ENCODE measurements at regions not wholly inside any gene's neighbourhood (a gene's known extent, or its start where the extent isn't known, plus 50 kb on each side); places are given as distances from the start of the nearest gene placed in this dataset.
A peak's percentile ranks its signal among the peaks of the same experiment; 100 is the strongest.

DNA sequence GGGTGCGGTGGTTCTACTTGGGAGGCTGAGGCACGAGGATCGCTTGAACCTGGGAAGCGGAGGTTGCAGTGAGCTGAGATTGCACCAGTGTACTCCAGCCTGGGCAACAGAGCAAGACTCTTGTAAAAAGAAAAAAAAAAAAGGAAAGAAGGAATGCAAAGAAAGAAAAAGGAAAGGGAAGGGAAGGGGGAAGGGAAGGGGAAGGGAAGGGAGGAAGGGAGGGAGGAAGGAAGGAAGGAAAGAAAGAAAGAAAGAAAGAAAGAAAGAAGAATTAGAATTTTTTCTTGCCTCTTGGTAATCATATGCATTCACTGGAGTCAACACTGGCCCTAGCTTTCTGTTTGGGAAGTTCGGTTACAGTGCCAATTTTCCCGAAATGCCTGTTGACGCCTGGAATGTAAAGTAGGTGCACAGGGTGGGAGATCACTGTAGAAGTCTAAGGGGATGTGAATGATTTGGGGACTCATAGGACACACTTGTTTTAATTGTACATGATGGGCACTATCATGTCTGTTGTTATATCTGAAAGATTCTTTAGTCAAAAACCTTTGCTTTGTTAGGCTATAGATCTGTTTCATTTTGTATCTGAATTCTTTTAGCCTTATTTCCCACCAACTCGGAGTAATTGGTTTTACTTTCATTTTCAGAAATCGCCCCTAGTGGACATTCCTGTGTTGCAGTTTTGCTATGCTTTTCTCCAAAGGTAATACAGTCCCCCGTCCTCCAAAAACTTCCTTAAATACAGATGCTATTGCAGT lies 59.8 kb upstream of the MORC3 start:
- H3K36me3 ChIP-seq (replicated peaks in 1 of 2; ENCODE audit: control insufficient read depth in 1 of 2, insufficient read depth in 2 of 2, low read length in 2 of 2), result no peaks in the 10 kb centered on the region
- DNase-seq (ENCODE audit: low spot score) (peak; percentile 55), FAIRE-seq (peak; percentile 60), ATAC-seq (peak; percentile 91)
- no TSS peak for BruUV-seq (replicated peaks)
- in situ Hi-C loops (cut with HindIII; ENCODE audit: extremely low pct_ligation_motif_present, low pct_unique_long_range_greater_than_20kb) (no loop called here), intact Hi-C loops (cut with micrococcal nuclease; ENCODE audit: unreplicated experiment) (loop anchor here (10.0 kb wide), 1 partner anchor 65 kb away; the partner anchor contains the start of gene MORC3)
- no peaks in the 10 kb centered on the region for H3K79me2 ChIP-seq (ENCODE audit: insufficient read depth, low read length)
- H2AFZ ChIP-seq (ENCODE audit: low read length), result peak overlapping the region; percentile 99
- ChIA-PET CTCF (ENCODE audit: low intra/inter-chr PET ratio, low total read pairs) (interaction anchor here (0.7 kb wide), 2 partner anchors 107 to 119 kb away, joined by 4 to 5 read pairs; no protein-coding TSS in a partner anchor), POLR2A (interaction anchor here (0.6 kb wide), 1 partner anchor 60 kb away, joined by 4 read pairs; the partner anchor contains the start of gene MORC3)
- peak overlapping the region; percentile 65 for H3K9ac ChIP-seq (ENCODE audit: insufficient read depth, low read depth, low read length)
- peak overlapping the region; percentile 63 to 72 (median 66) for H3K4me3 ChIP-seq (replicated peaks in 1 of 3; ENCODE audit: insufficient read depth in 1 of 3, low read depth in 2 of 3, low read length in 3 of 3)
- H4K20me1 ChIP-seq (ENCODE audit: insufficient read depth, low read length), result no peaks in the 10 kb centered on the region
- H3K4me2 ChIP-seq (ENCODE audit: low read depth, low read length), result peak overlapping the region; percentile 83
- no peaks in the 10 kb centered on the region for H3K9me3 ChIP-seq (ENCODE audit: low read length)
- no peaks in the 10 kb centered on the region; a peak in 1 of 5 replicates for H3K27me3 ChIP-seq (ENCODE audit: control insufficient read depth in 1 of 2, insufficient read depth in 2 of 2, low read length in 2 of 2)
- 40% methylated on average over 10 of the region's 10 CpGs for WGBS (ENCODE audit: low lambda C conversion rate)
- peak overlapping the region; percentile 57 for H3K27ac ChIP-seq (ENCODE audit: extremely low read length, insufficient read depth, low read length)
- peaks cover 19% of the 10 kb centered on the region for H3K4me1 ChIP-seq (ENCODE audit: insufficient read depth, low read length)
- TF ChIP-seq PCBP2 (optimal IDR thresholded peaks at IDR 0.05; ENCODE audit: low read depth, low read length, poor library complexity, severe bottlenecking) (peak; percentile 68), HNF4G (IDR thresholded peaks at IDR 0.05; ENCODE audit: borderline replicate concordance, low read depth, low read length) (no peak), HNF4G (CRISPR knock-in tag; IDR thresholded peaks at IDR 0.05; ENCODE audit: borderline replicate concordance, low read depth) (no peak), ASH2L (IDR thresholded peaks at IDR 0.05; ENCODE audit: insufficient read length, low read depth, low read length) (peak; percentile 69), CTCF (CRISPR knock-in tag; IDR thresholded peaks at IDR 0.05) (peak; percentile 56), ZBTB7B (CRISPR knock-in tag; IDR thresholded peaks at IDR 0.05) (0 out of 2 replicates have a peak, but pooled peaks have one; percentile 20), IRF2 (CRISPR knock-in tag; IDR thresholded peaks at IDR 0.05) (peak; percentile 96), ZNF207 (IDR thresholded peaks at IDR 0.05; ENCODE audit: borderline replicate concordance) (no peak), MXD1 (CRISPR knock-in tag; IDR thresholded peaks at IDR 0.05) (no peak), JUNB (CRISPR knock-in tag; IDR thresholded peaks at IDR 0.05; ENCODE audit: borderline replicate concordance) (no peak), ZNF770 (CRISPR knock-in tag; IDR thresholded peaks at IDR 0.05) (peak; percentile 85), ZKSCAN1 (IDR thresholded peaks at IDR 0.05; ENCODE audit: low read length) (no peak)
- TF ChIP-seq, protein P1, sequence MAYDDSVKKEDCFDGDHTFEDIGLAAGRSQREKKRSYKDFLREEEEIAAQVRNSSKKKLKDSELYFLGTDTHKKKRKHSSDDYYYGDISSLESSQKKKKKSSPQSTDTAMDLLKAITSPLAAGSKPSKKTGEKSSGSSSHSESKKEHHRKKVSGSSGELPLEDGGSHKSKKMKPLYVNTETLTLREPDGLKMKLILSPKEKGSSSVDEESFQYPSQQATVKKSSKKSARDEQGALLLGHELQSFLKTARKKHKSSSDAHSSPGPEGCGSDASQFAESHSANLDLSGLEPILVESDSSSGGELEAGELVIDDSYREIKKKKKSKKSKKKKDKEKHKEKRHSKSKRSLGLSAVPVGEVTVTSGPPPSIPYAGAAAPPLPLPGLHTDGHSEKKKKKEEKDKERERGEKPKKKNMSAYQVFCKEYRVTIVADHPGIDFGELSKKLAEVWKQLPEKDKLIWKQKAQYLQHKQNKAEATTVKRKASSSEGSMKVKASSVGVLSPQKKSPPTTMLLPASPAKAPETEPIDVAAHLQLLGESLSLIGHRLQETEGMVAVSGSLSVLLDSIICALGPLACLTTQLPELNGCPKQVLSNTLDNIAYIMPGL (CRISPR knock-in tag; IDR thresholded peaks at IDR 0.05; ENCODE audit: borderline replicate concordance in 1 of 2, low read depth in 1 of 2), result 0 out of 4 replicates have a peak, but pooled peaks of 1 of the 2 experiments have one; percentile 46
- TF ChIP-seq, protein P2, sequence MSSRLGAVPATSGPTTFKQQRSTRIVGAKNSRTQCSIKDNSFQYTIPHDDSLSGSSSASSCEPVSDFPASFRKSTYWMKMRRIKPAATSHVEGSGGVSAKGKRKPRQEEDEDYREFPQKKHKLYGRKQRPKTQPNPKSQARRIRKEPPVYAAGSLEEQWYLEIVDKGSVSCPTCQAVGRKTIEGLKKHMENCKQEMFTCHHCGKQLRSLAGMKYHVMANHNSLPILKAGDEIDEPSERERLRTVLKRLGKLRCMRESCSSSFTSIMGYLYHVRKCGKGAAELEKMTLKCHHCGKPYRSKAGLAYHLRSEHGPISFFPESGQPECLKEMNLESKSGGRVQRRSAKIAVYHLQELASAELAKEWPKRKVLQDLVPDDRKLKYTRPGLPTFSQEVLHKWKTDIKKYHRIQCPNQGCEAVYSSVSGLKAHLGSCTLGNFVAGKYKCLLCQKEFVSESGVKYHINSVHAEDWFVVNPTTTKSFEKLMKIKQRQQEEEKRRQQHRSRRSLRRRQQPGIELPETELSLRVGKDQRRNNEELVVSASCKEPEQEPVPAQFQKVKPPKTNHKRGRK (CRISPR knock-in tag; IDR thresholded peaks at IDR 0.05), result peak; percentile 97

Data from HepG2 (cell line).